Pancreas (tissue), 10 donors: ENCODE measurements at regions not wholly inside any gene's neighbourhood (a gene's known extent, or its start where the extent isn't known, plus 50 kb on each side); places are given as distances from the start of the nearest gene placed in this dataset.

ENCODE experiments used
- ATAC-seq, 4 donors: fragments of 200-7000 bp; cut with Tn5 transposase; one replicate each; pipeline versions ENCODE4 v1.8.0 to v1.9.1; 2020; ENCODE audit warnings: mild to moderate bottlenecking in 4 of 4, moderate library complexity in 4 of 4
- DNase-seq, 6 donors: peaks; one replicate each; pipeline ENCODE4 v3.0.0-alpha.2; 2020
- FAIRE-seq: peaks from 2 replicates; lab custom pipeline; 2012; peaks lifted over from hg19 to GRCh38; lab: Jason Lieb, UNC
- H3K27ac ChIP-seq, 4 donors: fragments of 200-600 bp; sonication (generic); 1 replicate in 3 of 4; 2 replicates in 1 of 4; pipeline versions ENCODE4 v1.5.0 to v1.8.0; 2020
- H3K27me3 ChIP-seq, 4 donors: fragments of 200-600 bp; one replicate each; pipeline ENCODE4 v1.8.0; 2021
- H3K36me3 ChIP-seq, 3 donors: fragments of 200-600 bp; sonication (generic) in 1 of 3; one replicate each; pipeline versions ENCODE4 v1.5.0 to v1.8.0; 2020 to 2021
- H3K4me1 ChIP-seq, 3 donors: fragments of 200-600 bp; one replicate each; pipeline ENCODE4 v1.8.0; 2021
- H3K4me3 ChIP-seq, 4 donors: fragments of 200-600 bp; sonication (generic) in 2 of 4; one replicate each; pipeline versions ENCODE4 v1.5.0 to v1.8.0; 2020 to 2021
- H3K9me3 ChIP-seq, 4 donors: fragments of 200-600 bp; one replicate each; pipeline ENCODE4 v1.8.0; 2021
- WGBS, 2 donors: extraction: QIAGEN DNeasy Blood & Tissue Kit; methylation state at CpG; one replicate each; pipeline ENCODE4 v1.1.7; 2013; 5-methylcytosine and 5-hydroxymethylcytosine counted together
- intact Hi-C, 3 donors: fragments of 100-400 bp; cut with DNase I; formaldehyde crosslinking; loops; one replicate each; pipeline versions ENCODE4 v1.11.1 to v1.14.2; 2022
- TF ChIP-seq, protein P1 (sequence below), 4 donors: fragments of 200-600 bp; sonication (generic) in 3 of 4; IDR thresholded peaks; one replicate each; pipeline versions ENCODE4 v1.5.0 to v1.8.0; 2021; ENCODE audit warnings: antibody characterized with exemption in 4 of 4
- donor health status: healthy with polysubstance abuse.
- donor health status: DM: no; HTN: no; CAD: no; lungs with moderate emphysema.
- donor health status: DM: no; HTN: no; CAD: no.
- donor health status: control.
- donor health status: control.
- donor health status: Bipolar disorder and iron deficiency.
- donor health status: DM: yes; HTN: yes; CAD: no.
- donor health status: DM: no; HTN: no; CAD: no.
- donor health status: DM: no; HTN: no; CAD: no.
- donor health status: DM: yes; HTN: yes; CAD: no.

DNA sequence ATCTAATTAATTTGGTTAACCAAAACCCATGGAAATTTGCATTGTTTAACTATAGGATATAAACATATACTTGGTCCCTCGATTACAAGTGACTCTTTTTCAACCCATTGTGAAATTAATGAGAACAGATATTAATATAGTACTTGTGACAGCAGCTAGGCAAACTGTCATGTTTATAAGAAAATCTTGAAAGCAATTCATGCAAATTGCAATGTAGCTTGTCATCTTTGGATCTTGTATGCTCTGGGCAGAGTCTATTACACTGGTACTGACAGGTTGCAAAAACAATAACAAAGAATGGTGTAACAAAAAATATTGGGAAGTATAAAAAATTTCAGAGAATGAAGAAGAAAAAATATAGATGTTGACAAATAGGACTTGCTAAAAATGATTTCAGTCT, 941.0 kb downstream of the DNAH5 start:
- no peaks in the 10 kb centered on the region for H3K36me3 ChIP-seq
- H3K4me3 ChIP-seq, result no peak overlapping the region
- TF ChIP-seq, protein P1, sequence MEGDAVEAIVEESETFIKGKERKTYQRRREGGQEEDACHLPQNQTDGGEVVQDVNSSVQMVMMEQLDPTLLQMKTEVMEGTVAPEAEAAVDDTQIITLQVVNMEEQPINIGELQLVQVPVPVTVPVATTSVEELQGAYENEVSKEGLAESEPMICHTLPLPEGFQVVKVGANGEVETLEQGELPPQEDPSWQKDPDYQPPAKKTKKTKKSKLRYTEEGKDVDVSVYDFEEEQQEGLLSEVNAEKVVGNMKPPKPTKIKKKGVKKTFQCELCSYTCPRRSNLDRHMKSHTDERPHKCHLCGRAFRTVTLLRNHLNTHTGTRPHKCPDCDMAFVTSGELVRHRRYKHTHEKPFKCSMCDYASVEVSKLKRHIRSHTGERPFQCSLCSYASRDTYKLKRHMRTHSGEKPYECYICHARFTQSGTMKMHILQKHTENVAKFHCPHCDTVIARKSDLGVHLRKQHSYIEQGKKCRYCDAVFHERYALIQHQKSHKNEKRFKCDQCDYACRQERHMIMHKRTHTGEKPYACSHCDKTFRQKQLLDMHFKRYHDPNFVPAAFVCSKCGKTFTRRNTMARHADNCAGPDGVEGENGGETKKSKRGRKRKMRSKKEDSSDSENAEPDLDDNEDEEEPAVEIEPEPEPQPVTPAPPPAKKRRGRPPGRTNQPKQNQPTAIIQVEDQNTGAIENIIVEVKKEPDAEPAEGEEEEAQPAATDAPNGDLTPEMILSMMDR (IDR thresholded peaks at IDR 0.05), result no peak
- H3K4me1 ChIP-seq, result no peaks in the 10 kb centered on the region
- DNase-seq (no peak), FAIRE-seq (no peak), ATAC-seq (no peak)
- H3K9me3 ChIP-seq, result no peaks in the 10 kb centered on the region
- 25 to 38% methylated on average over 1 of the region's 1 CpG for WGBS, 2 donors
- intact Hi-C loops, result no loop called here
- no peaks in the 10 kb centered on the region for H3K27me3 ChIP-seq
- no peak overlapping the region for H3K27ac ChIP-seq

DNA sequence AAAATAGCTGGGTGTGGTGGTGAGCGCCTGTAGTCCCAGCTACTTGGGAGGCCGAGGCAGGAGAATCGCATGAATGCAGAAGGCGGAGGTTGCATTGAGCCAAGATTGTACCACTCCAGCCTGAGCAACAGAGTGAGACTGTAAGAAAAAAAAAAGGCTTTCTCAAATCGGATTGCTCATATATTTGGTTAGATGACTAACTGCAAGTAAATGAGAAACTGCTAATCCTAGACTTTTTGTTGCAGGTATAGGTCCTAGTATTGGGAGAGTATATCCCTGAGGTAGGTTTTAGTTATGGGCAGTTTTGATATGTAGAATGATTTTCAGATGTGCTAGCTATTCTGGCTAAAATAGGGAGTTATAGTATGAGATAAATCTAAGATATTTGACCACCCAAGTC, 944.8 kb downstream of the DNAH5 start:
- H3K9me3 ChIP-seq, result no peaks in the 10 kb centered on the region
- FAIRE-seq (no peak), DNase-seq (no peak), ATAC-seq (no peak)
- intact Hi-C loops, result no loop called here
- H3K4me3 ChIP-seq, result no peak overlapping the region
- no peaks in the 10 kb centered on the region for H3K4me1 ChIP-seq
- H3K36me3 ChIP-seq, result no peaks in the 10 kb centered on the region
- TF ChIP-seq, protein P1 (IDR thresholded peaks at IDR 0.05), result no peak
- no peaks in the 10 kb centered on the region for H3K27me3 ChIP-seq
- H3K27ac ChIP-seq, result no peak overlapping the region
- WGBS, 2 donors, result 78 to 85% methylated on average over 5 of the region's 5 CpGs

DNA sequence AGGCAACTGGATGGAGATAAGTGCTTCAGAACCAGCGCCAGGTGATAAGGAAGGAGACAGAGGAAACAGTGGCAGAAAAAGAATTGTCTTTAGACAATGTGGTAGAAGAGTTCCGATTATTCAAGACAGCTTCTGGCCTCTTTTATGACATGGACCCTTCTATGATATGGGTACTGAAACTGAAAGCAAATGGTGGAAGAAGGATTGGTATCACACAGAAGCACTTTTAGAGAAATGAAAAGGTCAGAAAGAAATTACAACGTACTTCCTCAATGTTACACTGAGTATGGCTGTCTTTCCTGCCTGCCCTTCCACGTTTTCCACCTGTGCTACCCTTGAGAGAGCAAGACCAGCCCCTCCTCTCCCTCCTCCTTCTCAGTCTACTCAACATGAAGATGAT, 959.3 kb downstream of the DNAH5 start:
- no peak overlapping the region for H3K4me3 ChIP-seq
- no peaks in the 10 kb centered on the region for H3K27me3 ChIP-seq
- H3K36me3 ChIP-seq, result no peaks in the 10 kb centered on the region
- DNase-seq, result no peak
- ATAC-seq, result no peak
- WGBS, 2 donors, result 58 to 69% methylated on average over 4 of the region's 4 CpGs
- TF ChIP-seq, protein P1 (IDR thresholded peaks at IDR 0.05), result no peak
- no peak overlapping the region for H3K27ac ChIP-seq
- no peaks in the 10 kb centered on the region for H3K4me1 ChIP-seq
- H3K9me3 ChIP-seq, result no peaks in the 10 kb centered on the region
- intact Hi-C loops, result no loop called here
- FAIRE-seq, result no peak

DNA sequence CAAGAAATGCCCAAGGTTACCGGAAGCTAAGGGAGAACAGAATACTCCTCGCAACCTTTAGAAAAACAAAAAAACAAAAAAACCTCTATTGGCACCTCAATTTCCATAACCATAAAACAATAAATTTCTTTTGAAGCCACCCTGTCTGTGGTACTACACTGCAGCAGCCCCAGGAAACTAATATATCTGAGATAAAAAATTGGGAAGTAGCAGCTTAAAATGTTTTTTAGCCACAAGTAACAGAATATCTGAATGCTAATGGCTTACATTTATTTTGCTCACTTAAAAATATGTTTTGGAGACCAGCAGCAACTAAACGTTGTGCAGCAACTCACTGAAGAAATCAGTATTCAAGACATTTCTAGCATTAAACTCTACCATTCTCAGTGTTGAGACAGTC, 969.6 kb downstream of the DNAH5 start:
- Histone ChIP-seq H3K27ac (no peak overlapping the region), H3K4me3 (no peak overlapping the region), H3K27me3 (no peaks in the 10 kb centered on the region), H3K9me3 (peaks cover 0 to 3% (median 0%) of the 10 kb centered on the region in 4 donors), H3K4me1 (no peaks in the 10 kb centered on the region), H3K36me3 (no peaks in the 10 kb centered on the region)
- 71 to 75% methylated on average over 3 of the region's 3 CpGs for WGBS, 2 donors
- DNase-seq (no peak), ATAC-seq (no peak), FAIRE-seq (no peak)
- intact Hi-C loops, result no loop called here
- TF ChIP-seq, protein P1 (IDR thresholded peaks at IDR 0.05), result no peak

DNA sequence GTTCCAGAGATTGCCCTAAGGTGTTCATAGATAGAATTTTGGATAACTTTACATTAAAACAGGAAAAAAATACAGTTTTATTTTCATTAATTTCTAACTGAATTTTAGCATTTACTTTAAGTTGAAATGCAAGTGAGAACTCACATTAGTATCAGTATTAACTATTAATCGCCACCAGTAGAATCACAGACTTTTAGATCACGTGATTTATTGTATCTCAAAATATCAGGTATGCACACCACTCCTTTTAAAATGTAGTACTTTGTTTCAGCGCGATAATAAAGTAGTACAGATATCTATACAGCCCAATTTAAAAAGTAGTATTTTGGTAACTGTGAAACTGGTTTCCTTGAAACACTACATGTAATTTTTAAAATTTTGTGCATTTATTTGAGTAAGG, 978.7 kb downstream of the DNAH5 start:
- no peak overlapping the region for H3K27ac ChIP-seq
- H3K27me3 ChIP-seq, result no peaks in the 10 kb centered on the region
- no peak for ATAC-seq
- no peak overlapping the region for H3K4me3 ChIP-seq
- no peak for DNase-seq
- no peaks in the 10 kb centered on the region for H3K9me3 ChIP-seq
- no peak for FAIRE-seq
- H3K4me1 ChIP-seq, result no peaks in the 10 kb centered on the region
- H3K36me3 ChIP-seq, result no peaks in the 10 kb centered on the region
- WGBS, 2 donors, result 65 to 81% methylated on average over 4 of the region's 4 CpGs
- TF ChIP-seq, protein P1 (IDR thresholded peaks at IDR 0.05), result no peak
- intact Hi-C loops, result no loop called here
